ENCODE measurements at regions not wholly inside any gene's neighbourhood (a gene's known extent, or its start where the extent isn't known, plus 50 kb on each side); places are given as distances from the start of the nearest gene placed in this dataset.
"Not testable (repeated sequence)": the region's sequence is repeated elsewhere in the genome, so short reads cannot be mapped to it uniquely, and the experiment has no call there.

DNA sequence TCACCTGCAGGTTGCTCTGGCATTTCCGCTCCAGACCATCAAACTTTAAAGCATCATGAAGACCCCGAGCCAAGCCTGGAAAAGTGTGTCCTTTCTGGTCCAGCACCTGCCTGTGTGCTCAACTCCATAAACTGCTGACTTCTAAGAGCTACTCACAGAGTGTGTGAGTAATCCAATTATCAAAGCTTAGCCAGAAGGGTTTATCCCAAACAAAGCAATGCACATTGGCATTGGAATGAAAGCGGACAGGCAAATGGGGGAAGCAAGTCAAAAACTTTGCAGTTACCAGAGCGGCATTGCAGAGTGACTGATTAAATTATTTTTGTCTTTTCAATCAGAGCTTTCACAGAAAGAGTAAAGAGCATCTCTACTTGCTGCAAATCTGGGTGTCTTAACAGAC, 1262.4 kb upstream of the SEL1L start:
- Histone ChIP-seq H3K27ac (no peak overlapping the region), H3K4me3 (no peak overlapping the region)

DNA sequence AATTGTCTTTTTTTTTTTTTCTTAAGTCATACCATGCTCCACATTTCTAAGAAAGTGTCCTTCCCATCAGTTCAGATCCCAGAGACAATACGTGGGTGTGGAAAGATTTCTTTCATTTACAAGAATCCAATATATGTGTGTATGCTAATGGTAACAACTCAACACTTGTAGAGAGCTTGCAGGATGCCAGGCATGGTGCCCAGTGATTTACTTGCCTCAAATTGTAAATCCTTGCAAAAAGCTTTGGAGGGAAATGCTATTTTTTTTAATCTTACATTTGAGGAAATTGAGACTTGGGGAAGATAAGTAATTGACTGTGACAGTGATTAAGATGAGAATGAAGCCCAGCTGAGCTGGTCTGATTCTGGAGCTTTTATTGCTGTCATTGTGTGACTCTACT, 1264.6 kb upstream of the SEL1L start:
- H3K27ac ChIP-seq = no peak overlapping the region
- H3K4me3 ChIP-seq = no peak overlapping the region

DNA sequence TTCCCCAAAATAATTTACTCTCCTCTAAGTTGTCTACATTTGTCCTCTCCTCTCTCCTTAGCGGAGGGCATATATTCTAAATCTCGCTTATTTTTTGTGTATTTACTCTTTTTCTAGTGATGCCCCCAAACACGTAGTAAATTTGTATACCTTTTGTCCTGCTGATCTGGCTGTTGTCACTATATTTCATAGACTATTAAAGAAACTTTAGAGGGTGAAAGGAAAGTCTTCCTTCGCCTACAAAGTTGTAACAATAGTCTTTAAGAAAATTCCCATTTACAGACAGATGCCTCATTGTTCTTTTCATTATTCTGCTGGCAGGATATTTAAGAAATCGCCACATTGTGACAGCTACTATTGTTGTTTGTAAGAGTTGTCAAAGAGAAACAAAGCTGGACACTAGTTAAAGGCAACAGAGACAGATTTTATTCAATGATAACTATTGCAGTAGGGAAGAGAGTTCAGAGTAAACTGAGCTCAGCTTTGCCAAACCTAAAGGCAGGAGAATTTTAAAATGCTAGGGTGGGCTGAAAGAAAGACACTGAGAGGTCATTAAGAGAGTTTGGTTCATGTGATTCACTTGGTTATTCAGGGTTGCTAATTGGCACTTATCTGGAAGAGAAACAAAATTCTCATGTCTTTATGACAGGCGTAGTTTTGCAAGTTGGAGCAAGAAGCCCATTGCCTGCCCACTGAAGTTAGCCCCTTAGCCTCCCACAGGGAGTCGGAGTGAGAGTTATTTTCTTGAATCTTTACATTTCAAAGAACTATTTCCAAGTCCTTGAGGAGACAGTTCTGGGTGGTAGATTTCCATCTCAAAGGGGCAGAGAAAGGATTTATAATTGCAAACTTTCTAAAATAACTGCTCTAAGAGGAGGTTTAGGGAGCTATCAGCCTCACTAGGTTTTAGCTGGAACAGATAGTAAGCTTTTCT, 1272.5 kb upstream of the SEL1L start:
- no peak overlapping the region for H3K4me3 ChIP-seq
- H3K27ac ChIP-seq = no peak overlapping the region

DNA sequence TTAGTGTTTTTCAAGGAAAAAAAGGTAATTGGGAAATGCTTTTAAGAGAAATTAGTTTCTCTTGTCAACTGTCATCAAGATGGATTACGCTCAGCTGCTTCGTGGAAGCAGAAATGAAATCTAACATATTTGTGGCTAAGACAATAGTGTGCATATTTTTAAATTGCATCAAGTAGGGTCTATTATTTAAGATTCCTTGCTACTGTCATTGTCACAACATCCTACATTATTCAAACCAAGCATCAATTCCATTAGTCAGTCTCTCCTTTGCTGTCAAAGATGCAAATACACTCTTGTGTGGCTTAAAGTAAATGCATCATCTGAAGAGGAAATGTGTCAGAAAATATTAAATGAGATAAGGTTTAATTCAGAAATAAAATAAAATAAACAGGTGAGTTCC, 1277.6 kb upstream of the SEL1L start:
- no peak overlapping the region for H3K4me3 ChIP-seq

DNA sequence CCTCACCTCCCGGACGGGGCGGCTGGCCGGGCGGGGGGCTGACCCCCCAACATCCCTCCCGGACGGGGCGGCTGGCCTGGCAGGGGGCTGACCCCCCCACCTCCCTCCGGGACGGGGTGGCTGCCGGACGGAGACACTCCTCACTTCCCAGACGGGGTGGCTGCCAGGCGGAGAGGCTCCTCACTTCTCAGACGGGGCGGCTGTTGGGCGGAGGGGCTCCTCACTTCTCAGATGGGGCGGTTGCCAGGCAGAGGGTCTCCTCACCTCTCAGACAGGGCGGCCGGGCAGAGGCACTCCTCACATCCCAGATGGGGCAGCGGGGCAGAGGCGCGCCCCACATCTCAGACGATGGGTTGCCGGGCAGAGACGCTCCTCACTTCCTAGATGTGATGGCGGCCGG, 1280.7 kb upstream of the SEL1L start:
- not testable (repeated sequence) for H3K27ac ChIP-seq, H3K4me3 ChIP-seq

More for the DNA sequence above, 1277.6 kb upstream of the SEL1L start:
- no peak overlapping the region for H3K27ac ChIP-seq

DNA sequence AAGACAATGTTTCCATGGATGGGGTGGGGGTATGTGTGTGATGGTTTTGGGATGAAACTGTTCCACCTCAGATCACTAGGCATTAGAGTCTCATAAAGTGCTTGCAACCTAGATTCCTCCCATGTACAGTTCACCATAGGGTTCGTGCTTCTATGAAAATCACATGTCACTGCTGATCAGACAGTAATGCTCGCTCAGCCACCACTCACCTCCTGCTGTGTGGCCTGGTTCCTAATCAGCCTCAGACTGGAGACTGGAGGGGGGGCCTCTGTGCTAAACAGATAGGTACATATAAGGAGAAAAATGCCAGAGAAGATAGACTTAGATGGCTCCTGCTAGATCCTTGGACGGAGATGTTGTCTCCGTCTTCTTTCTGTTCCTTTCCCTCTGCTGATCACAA, 1296.9 kb upstream of the SEL1L start:
- Histone ChIP-seq H3K27ac (no peak overlapping the region), H3K4me3 (no peak overlapping the region)

DNA sequence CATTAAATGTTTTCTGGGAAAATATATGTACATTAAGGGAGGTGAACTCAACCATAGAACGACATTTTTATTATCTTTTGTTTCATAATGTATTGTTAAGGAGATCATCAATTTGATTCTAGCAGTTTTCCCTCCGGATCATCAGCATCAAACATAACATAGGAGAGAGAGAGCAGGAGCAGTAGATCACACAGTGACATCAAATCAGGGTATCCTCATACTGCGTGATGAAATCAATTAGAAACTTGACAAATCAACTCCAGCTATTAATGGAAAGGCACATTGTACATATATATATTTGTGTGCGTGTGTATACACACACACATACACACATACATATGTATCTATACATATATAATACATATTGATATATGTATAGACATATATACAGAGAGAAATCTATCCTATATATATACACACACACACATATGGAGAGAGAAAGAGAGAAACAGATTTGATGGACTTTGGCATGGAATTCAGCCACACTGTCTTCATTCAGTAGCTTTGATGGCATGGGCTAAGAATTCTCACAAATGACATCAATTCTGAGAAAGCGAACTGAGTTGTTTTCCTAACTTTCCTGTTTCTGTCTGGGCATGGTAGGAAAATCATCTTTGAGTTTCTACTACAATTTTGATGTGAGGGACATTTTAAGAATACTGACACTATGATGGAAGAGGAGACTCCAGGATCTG, 1302.8 kb upstream of the SEL1L start:
- no peak overlapping the region for H3K4me3 ChIP-seq
- H3K27ac ChIP-seq = no peak overlapping the region

DNA sequence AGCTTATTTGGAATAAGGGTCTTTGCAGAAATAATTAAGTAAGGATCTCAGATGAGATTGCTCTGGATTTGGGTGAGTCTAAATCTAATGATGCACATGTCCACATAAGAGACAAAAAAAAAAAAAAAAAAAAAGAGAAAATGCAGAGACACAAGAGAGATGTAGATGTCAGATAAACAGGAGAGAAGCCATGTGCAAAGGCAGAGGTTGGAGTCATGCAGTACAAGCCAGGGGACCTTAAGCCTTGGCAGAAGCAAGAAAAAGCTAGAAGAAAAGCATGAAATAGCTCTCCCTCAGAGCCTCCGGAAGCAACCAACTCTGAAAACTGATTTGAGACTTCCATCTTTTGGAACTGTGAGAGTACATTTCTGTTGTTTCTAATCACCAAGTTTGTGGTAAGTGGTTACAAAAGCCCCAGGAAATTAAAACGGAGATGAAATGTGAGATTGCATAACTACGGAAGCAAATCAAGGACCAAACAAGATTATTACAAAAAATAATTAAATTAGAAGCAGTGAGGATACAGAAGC, 1304.0 kb upstream of the SEL1L start:
- Histone ChIP-seq H3K4me3 (no peak overlapping the region), H3K27ac (no peak overlapping the region)

DNA sequence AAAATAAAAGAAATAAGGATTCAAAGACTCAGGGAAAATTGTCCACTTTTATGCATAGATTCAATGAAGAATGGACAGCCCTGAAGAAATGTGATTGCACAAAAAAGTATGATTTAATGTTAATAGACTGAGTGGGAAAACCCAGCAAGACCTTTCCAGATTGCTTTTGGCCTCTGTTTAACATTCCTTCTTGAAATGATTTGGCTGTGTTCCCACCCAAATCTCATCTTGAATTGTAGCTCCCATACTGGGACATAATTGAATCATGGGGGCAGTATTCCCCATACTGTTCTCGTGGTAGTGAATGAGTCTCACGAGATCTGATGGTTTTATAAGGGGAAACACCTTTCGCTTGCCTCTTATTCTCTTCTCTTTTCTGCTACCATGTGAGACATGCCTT, 1316.9 kb upstream of the SEL1L start:
- Histone ChIP-seq H3K4me3 (no peak overlapping the region), H3K27ac (no peak overlapping the region)

DNA sequence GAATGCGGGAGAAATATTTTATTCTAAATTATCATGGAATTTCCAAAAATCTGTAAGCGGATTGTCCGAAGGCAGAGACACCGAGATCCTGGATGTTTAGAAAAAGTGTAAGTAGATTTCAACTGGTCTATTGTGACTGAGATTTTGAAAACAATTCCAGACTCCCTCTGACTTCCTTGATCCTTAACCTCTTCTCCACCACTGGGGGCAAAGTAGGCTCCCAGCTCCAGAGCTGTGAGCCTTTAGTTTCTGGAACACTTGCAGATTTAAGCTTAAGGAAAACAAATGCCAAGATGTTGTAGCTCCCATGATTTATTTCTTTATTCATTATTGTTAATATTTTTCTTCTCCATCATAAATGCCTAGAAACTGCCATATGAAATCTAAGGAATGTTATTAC, 1320.5 kb upstream of the SEL1L start:
- Histone ChIP-seq H3K4me3 (no peak overlapping the region), H3K27ac (no peak overlapping the region)

DNA sequence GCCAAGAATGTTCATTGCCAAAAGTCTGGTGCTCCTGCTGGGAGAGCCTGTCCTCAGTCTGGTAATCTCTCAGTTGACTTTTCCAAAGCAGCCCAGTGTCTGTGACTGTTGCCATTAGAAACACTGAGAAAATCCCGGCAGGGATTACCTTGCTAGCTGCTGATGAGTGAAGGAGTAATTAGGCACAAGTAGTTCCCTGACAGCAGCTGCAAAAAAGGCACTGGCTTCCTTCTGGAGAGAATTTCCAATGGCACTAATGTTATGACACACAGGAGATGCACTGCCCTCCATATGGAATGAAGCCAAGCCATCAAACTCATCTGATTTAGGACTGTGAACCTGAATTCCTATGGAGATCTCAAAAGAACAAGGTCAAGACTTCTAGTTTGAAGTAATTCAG, 1321.2 kb upstream of the SEL1L start:
- no peak overlapping the region for H3K27ac ChIP-seq
- H3K4me3 ChIP-seq = no peak overlapping the region

DNA sequence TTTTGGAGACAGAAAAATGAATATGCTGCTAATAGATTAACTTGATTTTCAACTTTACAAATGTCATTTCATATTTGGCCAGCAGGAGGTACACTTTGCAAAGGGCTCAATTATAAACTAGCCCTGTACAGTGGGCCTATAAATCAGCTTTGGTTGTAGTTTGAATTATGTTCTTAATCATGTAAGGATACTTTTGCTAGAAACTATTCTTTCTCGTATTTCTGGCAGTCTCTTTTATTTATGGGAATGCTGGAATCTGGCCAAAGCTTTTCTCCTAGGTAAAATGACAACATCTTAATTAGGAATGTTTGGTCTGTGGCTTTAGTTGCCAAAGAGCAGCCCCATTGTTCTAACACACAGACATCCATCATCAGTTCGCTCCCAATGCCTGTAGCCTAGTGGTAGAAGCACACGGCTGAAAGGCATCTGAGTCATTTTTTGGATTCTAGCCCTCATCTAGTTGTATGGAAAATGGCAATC, 1322.3 kb upstream of the SEL1L start:
- Histone ChIP-seq H3K27ac (no peak overlapping the region), H3K4me3 (no peak overlapping the region)

DNA sequence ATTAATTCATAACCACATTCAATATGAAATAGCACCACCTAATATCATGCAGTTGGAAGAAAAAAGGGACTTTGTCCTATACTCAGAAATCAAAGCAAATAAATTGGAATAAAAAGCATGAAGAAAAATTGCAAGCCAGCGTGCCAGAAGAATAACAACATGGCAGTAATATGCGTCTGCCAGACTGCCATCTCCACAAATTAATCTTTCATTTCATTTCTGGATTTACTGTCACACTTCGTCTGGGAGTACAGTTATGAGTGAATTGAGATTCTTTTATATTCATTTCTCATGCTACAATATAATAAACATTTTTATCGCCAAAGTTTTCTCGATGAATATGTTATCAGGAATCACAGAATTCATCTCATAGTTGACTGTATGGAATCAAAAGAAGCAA, 1327.7 kb upstream of the SEL1L start:
- Histone ChIP-seq H3K27ac (no peak overlapping the region), H3K4me3 (no peak overlapping the region)

DNA sequence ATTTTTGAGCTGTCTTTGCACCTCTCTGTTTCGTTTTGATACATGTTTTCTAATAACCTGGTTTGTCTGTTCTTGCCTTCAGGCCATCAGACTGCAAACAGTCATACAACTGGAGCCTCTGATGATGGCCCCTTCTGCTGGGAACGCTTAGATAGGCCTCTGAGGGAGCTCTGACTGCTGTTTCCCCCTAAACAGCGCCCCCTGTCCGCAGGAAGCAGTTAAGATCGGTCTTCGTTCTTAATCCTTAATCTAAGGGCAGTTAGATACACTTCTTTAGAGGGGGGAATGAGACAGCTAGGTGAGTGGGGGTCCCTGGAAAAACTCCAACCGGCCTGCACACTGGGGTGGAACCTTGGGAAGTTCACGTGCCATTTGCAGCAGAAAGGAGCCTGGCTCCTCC, 1338.8 kb upstream of the SEL1L start:
- H3K4me3 ChIP-seq = no peak overlapping the region
- H3K27ac ChIP-seq = no peak overlapping the region

DNA sequence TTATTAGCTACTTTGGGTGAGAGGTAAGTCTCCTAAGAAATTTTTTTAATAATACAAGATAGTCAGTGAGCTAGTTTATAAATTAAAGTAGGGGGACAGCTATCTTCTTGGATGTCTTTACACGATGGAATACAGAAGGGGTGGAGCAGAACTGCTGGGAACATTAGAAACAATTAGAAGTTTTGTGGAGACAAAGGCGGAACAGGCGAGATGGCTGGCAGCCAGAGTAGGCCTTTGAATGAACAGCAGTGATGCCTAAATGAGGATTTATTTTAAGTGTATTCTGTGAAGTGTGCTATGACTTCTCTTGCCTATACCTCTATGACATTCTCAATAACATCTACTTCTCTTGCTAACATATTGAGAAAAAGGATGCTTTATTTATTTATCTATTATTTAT, 1345.3 kb upstream of the SEL1L start:
- H3K27ac ChIP-seq = no peak overlapping the region
- no peak overlapping the region for H3K4me3 ChIP-seq

DNA sequence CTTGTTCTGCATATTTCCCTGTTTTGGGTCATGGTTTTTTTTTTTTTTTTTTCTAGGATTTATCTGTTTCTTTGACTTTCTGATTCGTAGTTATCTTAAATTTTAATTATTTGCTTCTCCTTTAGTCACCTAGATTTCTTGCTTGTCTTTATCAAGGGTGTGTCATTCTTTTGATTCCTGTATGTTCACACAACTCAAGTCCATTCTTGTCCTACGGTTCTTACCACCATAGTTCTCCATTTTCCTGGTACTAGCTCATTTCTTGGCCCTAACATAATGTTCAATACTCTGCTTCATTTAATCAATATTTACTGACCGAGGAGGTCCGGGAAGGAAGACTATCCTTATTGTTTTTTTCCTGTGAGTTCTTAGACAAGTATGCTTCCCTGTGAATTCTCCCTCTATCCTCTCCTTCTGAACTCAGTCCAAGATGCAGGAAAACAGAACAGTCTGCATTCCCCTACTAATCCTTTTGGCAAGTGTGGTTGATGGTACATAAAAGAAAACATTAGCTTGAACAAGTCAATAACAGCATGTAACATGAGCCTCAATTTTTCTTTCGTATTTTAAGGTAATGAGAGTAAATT, 1346.4 kb upstream of the SEL1L start:
- Histone ChIP-seq H3K27ac (no peak overlapping the region), H3K4me3 (no peak overlapping the region)

DNA sequence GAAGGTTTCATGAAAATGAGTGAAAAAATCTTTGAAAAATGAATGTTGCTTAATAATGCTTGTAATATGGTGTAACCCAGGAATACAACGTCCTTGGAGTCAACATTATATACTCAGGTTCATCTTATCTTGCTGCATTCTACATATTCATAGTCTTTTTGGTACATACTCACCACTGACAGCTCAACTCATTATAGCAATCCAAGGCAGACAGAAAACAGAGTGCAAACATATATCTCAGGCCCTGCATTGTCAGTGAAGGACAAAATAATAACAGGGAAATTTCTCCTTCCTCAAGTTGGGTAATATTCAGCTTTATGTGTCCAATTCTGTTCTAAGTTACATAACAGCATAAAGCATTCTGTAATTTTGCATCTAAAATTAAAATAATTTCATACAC, 1353.0 kb upstream of the SEL1L start:
- no peak overlapping the region for H3K27ac ChIP-seq
- no peak overlapping the region for H3K4me3 ChIP-seq

DNA sequence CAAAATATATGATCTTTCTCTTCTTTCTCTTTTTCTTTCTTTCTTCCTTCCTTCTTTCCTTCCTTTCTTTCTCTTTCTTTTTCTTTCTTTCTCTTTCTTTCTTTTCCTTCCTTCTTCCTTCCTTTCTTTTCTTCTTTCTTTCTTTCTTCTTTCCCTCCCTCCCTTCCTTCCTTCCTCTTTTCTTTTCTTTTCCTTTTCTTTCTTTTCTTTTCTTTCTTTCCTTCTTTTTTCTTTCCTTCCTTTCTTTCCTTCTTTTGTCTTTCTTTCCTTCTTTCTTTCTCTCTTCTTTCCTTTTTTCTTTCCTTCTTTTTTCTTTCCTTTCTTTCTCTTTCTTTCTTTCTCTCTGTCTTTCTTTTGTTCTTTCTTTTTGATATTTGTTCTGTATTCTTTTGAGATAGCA, 1356.0 kb upstream of the SEL1L start:
- Histone ChIP-seq H3K4me3 (no peak overlapping the region), H3K27ac (no peak overlapping the region)

DNA sequence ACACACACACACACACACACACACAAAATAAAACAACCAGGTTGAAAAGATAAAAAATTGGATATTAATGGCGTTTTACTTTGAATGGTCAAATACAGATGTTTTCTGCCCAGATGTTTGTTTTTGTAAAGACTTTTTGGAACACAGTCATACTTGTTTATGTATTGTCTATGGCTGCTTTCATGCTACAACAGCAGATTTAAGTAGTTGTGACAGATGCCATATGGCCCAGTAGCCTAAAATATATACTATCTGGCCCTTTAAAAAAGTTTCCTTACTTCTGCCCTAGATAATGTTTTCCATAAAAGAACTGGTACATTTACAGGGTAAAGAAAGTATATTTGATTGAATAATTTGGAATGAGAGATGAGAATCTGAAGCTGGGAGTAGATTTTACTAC, 1362.8 kb upstream of the SEL1L start:
- H3K27ac ChIP-seq = no peak overlapping the region
- no peak overlapping the region for H3K4me3 ChIP-seq

DNA sequence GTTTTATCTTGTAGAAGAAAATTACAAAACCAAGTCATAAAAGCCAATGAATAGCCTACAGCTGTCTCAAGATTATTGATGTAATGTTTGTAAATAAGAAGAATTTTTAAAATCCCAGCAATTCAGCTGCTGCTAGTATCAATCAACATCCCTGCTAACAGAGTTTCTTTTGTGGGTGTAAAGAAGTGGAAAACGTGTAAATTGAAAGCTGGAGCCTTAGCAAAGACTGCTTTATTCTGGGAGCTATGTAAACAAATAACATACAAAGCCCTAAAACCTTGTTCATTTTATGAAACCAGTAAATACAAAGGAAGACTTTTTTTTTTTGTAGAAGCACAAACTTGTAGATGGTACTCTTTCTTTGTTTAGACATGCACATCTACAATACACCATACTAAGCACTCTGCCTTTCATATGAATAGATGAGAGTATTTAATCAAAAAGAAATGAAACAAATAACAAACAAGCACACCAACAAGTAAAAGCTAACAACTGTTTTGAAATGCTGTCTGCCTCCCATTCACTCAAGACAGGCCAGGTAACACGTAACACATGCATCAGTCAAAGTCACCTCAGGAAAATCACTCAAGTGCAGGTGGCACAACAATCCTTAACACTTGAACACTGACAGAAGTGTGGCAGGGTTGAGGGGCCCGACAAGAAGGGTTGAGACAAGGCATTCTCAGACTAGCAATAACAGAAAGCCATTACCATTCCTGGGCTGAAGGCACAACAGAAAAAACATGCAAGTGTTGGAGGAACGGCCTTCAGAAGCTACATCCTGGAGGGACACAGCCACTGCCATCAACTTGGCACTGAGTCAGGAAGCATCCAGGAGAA, 1364.0 kb upstream of the SEL1L start:
- Histone ChIP-seq H3K4me3 (no peak overlapping the region), H3K27ac (no peak overlapping the region)
